Stimulated activated CD8-positive, alpha-beta memory T cell treated with anti-CD3 and anti-CD28 coated beads, Interleukin-7, amount 100 ng/mL, for 24 hours (primary cell): ENCODE measurements at regions not wholly inside any gene's neighbourhood (a gene's known extent, or its start where the extent isn't known, plus 50 kb on each side); places are given as distances from the start of the nearest gene placed in this dataset.
"Not testable (repeated sequence)": the region's sequence is repeated elsewhere in the genome, so short reads cannot be mapped to it uniquely, and the experiment has no call there.

Experiments
- DNase-seq: peaks from one replicate; pipeline ENCODE4 v3.0.0-alpha.2; 2020; ENCODE audit warnings: low read depth

DNA sequence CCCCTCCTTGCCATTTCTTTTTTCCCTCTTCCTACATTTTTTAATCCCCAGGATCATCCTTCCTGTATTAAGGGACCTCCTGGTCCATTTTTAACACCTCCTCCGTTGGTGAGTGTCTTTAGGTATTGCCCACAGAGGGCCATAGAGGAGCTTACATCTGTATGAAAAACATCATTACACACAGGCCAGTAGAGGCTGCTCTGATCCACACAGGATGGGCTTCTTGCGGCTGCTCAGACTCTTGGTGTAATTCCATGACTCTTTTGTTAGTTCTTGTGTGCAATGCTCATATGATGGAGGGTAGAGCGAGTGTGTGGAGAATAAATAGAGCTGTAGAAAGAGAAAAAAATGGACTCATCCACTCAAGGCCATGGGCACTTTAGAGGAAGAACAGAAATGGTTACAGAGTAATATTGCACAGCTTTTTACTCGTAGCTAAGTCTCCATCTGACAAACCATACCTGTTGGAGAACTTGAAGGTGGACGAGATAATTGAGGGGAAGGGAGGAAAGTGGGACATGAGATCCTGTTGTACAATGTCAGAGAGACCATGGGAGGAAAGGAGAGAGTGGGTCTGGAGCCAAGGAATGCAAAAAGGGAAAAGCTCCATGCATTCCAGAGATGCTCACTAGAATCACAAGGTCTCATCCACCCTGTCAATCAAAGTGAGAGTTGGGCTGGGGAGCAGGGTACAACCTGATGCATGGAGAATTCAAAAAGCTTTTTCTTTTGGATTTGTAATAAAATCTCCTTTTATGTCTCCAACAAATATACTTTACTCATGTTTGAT is 129.7 kb upstream of the TNP1 start:
- DNase-seq: no peak

DNA sequence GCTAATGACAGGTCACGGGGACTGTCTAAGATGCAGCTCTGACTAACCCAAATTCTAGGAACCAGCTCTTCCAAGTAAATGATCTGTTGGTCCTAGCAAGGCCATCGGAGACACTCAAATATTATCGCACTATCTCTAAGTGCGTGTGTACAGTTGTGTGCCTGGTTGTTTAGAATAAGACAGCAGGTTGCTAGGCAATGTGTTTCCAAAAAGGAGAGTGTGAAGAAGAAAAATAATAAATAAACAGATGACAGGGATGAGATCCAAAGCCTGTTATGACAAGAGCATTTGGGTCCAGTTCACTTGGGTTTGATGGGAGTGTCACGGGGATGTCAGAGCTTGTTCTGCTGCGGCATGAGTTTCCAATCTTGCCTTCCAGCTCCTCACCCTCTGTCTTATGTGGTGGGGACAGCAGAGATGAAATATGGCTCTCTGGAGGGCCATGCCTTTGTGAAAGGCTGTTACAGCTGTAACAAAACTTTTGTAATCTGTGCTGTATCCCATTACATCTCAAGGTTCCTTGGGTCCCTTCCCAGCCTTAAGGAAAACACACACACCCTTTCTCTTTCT is 127.5 kb upstream of the TNP1 start:
- no peak for DNase-seq

DNA sequence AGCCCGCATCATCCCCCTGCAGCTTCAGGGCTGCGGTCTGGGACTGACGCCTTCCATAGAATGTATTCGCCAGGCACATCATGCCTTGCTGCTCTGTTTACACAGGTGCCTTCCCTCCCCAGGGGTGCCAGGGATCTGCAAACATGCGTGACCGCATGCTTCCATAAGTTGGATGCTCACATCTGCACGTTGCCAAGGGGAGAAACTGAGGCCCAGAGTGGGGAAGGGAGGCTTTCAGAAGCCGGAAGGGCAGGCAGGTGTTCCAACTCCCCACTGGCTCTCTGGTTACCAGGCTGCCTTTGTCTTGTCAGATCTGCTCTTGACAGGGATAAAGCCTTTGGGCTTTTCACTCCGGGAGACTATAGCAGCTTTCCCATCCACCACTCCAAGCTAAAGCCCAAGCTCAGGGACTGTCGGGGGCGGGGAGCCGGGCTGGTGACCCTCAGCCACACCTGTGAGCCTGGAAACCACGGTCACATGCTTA is 125.8 kb upstream of the TNP1 start:
- DNase-seq: no peak

DNA sequence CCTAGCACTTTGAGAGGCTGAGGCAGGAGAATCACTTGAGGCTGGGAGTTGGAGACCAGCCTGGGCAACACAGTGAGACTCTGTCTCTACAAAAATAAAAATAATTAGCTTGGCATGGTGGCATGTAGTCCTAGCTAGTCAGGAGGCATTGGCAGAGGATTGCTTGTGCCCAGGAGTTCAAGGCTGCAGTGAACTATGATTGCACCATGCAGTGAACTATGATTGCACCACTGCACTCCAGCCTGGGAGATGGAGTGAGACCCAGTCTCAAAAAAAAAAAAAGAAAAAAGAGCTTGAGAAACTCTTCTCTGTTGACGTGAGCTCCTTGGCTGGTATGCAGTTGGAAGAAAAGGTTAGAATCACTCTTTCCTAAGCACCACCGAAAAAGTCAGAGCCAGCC is 125.1 kb upstream of the TNP1 start:
- DNase-seq: no peak

DNA sequence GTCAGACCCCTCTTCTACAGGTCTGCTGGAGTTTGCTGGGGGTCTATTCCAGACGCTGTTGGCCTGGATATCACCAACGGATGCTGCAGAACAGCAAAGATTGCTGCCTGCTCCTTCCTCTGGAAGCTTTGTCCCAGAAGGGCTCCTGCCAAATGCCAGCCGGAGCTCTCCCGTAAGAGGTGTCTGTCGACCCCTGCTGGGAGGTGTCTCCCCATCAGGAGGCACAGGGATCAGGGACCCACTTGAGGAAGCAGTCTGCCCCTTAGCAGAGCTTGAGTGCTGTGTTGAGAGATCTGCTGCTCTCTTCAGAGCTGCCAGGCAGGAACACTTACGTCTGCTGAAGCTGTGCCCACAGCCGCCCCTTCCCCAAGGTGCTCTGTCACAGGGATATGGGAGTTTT is 122.1 kb upstream of the TNP1 start:
- not testable (repeated sequence) for DNase-seq

DNA sequence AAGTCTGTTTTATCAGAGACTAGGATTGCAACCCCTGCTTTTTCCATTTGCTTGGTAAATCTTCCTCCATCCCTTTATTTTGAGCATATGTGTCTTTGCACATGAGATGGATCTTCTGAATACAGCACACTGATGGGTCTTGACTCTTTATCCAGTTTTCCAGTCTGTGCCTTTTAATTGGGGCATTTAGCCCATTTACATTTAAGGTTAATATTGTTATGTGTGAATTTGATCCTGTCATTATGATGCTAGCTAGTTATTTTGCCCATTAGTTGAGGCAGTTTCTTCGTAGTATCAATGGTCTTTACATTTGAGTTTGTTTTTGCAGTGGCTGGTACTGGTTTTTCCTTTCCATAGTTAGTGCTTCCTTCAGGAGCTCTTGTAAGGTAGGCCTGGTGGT is 120.6 kb upstream of the TNP1 start:
- DNase-seq: not testable (repeated sequence)

DNA sequence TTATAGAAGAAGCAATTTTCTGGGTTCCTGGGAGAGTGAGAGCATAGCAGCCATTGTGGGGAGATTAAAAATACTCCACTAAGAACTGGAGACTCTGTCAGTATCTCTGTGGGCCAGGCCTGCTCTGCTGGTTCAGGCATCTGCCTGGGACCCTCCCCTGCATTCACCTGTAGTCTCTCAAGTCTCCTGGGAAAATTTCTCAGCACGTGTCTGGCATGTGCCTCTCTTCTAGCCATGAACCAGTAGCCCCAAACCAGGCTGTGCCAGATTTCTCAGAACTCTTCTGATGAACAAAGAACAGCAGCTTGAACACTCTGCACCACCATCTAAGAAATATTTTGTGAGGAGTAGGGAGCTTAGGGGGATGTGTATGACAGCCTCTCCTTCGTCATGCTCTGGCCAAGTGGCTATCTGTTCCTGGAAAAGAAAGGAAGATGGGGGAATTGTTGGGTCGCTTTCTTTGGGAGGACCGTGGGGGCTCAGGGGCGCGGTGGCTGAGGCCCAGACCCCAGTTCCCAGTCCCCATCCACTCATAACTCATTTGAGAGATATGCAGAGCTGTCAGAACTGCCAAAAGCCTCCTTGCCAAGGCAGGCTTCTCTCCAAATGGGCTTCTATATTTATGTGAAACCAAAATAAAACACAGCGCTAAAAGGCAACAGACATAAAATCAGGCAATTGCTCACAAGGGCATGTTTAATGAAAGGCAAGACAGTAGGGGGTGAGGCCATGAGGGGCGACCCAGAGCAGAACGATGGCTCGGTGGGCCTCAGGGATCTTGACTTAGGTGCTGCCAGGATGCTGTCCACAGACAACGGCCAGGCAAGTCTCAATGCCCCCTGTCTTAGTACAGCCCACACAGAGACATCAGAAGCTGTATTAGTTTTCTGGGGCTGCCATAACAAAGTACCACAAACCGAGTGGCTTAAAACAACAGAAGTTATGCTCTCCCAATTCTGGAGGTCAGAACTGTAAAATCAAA is 114.7 kb upstream of the TNP1 start:
- no peak for DNase-seq

DNA sequence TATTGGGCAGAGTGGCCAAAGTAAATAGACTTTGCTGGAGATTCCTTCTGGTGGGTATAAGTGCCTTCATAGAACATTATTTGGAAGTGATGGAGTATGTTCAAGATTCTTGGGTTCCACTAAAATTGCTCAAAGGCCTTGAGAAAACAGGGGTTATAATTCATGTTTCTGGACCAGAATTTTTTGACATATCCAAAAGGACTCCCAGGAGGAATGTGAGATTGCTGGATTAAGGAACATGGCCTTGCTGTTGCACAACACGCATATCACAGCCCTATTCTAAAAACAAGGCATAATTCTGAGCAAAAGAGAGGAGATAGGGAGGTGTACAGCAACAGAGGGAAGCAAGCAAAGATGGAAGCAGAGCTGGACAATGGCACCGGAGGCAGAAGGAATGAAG is 111.7 kb upstream of the TNP1 start:
- no peak for DNase-seq

DNA sequence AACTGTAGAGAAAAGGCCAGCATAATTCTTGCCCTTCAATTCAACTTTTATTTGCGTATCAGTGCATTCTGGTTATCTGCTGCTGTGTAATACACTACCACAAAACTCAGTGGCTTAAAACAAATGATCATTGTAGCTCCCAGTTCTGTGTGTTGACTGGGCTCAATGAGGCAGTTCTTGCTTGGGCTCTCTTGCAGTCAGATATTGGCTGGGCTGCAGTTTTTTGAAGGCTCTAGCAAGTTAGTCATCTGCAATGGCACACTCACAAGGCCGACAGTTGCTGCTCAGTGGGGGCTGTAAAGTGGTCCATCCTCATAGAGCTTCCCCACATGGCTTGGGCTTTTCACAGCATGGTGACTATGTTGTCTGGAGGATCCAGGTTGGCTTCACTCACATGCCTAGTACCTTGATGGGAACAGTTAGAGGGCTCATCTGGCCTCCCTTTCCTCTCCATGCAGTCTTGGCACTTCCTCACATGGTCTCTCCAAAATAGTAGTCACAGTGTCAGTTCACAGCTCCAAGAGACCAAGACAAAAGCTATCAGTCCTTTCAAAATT is 110.6 kb upstream of the TNP1 start:
- DNase-seq: no peak

DNA sequence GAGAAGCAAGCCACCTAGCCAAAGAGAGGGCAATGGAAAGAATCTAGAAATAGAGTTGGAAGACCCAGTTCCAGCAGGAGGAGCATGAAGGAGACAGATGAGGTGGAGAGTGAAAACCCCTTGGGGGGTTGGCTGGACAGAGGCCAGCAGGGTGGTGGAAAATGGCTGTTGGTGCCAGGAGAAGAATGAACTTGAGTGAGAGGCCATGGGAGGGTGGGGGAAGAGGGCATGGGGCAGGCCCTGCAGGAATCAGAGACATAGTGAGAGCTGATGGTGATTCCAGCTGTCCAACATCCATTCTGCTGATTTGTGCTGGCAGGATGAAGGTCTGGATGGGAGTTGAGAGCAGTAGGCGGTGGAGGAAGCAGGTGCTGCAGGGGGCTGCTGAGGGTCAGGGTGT is 108.0 kb upstream of the TNP1 start:
- no peak for DNase-seq

DNA sequence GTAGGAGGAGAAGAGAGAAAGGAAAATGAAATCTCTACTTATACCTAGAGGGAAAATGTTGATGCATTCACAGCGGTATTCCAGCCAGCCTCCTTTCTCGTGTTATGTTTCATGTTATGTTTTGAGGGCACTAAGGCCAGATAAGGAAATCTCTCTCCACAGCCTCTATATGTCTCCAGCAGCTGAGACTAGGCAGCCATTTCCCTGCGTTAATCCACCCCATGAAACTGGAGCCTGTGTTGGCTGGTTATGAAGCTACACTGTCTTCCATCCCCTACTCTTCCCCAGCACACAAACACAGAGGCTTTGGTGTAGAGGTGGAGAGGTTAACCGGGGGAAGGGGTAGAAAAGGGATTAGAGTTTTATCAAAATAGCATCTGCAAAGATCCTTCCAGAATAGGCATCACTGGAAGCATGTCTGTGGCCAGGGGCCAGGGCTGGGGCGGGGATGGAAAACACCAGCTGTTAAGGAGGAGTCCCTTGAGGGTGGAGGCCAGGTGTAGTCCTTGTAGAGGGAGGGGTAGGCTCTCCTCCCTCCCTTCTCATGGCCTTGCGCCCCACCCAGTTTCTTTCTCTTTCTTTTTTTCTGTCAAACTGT is 100.9 kb upstream of the TNP1 start:
- DNase-seq: no peak

DNA sequence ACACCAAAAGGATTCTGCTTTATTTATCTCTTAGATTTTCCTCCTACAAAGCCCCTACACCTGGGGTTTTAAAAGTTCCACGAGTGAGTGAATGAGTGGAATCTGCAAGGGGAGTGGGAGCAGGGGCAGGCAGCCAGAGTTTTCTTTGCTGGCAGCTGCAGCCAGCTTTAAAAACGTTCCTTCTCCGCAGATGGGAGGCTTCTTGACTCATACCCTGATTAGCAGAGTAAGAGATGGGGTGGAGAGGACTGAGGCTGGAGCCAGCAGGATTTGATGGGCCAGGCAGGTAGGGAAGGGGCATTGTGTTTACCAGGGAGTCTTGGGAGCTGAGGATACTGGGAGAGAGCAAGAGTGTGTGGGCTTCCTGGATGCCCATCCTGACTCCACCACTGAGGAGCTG is 99.6 kb upstream of the TNP1 start:
- DNase-seq: no peak

DNA sequence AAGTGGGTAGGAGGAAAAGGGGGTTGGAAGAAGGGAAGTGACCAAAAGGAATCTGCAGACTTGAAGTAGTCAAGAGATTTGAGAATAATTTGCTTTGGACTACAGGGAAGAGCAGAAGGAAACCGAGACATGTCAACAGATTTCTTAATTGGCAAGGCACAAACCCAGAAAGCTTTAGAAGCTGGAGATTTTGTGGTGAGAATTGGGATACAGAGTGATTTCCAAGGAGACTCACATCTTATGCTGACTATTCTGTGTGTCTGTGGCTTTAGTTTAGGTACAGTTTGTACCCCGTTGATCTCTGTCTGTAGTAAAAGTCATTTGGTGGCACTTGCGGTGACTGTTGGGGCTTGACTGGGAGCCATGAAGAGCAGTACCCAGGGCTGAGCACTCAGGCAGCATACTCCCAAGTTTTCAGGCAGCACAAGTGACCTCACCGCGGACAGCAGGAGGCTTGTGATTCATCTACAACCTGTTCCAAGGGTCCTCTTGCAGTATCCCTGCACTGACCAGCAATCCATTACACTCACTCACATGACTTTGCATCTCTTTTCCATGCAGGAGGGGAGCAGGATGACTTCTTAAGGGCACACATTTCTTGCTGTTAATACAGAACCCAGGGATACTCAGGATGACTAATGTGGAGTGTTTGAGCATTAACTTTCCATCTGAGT is 97.1 kb upstream of the TNP1 start:
- no peak for DNase-seq

DNA sequence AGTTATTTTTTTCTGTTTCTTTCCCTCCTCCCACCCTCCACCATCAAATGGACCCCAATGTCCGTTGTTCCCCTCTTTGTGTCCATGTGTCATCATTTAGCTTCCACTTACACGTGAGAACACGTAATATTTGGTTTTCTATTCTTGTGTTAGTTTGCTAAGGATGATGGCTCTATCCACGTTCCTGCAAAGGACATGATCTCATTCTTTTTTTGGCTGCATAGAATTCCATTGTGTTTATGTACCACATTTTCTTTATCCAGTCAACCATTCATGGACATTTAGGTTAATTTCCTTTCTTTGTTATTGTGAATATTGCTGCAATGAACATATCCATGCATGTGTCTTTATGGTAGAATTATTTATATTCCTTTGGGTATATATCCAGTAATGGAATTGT is 91.3 kb upstream of the TNP1 start:
- no peak for DNase-seq

DNA sequence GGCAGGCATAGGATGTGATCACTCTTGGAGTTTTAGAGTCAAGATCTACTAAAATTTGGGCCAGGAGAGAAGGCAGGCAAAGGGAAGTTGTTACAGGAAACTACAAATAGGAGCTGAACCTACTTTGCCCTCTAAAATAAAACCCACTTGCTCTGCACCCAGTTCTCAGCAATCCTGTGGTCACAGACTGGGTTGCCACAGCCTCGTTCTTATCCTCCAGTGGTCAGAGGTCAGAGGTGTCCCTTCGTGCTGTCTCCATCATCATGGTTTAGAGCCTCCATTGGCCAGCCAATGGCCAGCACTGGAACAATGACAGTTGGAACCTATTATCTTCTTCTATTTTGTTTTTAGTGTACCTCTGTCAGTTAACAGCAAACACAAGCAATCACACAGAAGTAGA is 90.7 kb upstream of the TNP1 start:
- no peak for DNase-seq

DNA sequence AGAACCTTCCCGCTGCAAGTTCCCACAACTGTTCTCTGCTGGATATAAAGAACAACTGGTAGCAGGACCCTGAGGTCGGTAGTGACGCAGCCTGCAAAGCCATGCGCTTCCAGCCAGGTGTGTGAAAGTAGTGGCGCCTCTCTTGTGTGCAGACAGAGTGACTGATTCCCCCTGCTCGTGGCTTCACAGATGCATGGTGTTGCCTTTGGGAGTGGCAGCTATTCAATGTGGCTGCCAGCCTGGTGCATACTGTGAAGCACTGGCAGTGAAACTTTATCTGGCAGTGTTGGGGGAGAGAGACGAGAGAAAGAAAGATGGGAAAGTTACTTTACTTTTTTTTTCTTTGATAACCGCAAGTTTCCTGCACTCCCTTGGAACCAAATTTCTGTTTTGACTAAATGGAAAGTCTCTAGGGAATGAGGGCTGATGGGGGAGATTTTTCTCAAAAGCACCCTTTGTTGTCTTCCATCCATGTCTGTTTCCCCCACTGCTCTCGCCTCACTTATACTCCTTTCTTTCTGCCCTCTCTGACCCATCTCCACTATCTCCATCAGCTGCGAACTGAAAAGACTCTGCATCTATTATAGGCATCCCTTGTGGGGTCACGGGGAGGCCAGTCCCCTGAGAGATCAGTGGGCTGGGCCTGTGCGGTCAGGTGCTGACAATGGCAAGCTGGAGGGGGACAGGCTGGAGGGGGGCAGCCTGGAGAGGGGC is 90.0 kb upstream of the TNP1 start:
- no peak for DNase-seq

DNA sequence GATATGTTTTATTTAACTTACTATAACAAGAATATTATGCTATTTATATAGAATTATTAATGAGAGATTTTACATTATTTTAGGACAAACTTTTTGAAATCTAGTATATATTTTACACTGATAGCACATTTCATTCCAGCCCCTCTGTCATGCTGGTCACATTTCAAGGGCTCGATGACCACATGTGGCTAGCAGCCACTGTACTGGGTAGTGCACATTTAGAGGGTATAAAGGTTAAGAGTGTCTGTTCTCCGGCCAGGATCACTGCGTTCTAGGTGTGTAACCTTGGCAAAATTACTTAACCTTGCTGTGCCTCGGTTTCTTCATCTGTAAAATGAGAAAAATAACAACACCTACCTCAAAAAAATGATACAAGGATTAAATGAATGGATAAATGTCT is 87.2 kb upstream of the TNP1 start:
- no peak for DNase-seq

DNA sequence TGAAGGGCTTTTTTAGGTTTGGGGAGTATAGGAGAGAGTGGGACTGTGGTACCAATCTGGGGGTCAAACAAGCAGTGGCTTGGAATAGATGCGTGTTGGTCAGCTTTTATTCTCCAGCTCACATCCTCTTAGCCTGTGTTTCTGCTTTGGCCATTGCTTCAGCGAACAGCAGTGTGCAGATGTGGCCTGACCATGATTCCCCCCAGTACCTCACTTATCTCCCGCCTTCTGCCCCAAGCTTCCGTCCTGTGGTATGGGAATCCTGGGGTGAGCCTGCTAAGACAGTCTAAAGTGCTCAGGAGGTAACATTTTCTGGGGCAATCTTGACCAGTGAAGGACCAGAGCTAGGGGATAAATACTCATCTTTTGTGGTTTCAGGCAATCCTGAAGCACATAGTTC is 84.9 kb upstream of the TNP1 start:
- no peak for DNase-seq

DNA sequence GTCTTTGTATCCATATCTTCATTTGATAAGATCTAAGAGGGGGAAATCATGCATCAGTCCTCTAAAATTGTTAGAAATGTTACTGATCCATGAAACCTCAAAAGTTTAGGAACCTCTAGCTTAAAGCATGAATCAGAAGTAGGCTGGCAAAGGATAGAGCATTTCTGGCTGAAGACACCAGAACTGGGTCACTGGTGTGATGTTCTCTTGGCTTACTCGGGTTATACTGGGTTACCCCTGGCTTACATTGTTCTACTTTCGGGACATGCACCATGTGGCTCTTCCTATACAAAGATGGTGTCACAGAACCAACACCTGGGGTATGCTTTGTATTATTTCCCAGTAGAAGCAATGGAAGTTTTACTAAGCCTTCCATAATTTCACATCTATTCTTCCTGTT is 83.2 kb upstream of the TNP1 start:
- DNase-seq: no peak

DNA sequence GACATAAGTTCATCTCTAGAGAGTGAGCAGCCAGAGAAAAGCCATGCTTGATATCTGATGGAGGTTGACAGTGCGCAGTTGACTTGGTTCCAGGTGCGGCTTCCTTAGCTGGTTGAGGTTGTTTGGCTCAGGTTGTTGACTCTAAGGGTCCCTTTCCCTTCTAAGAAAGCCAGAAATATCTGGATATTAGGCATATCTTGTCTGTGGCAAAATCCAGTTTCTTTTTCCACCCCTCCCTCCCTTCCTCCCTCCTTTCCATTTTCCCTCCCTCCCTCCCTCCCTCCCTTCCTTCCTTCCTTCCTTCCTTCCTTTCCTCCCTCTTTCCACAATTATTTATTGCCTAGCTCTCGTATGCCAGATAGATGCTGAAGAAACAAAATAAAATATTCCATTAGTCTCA is 82.6 kb upstream of the TNP1 start:
- DNase-seq: no peak

DNA sequence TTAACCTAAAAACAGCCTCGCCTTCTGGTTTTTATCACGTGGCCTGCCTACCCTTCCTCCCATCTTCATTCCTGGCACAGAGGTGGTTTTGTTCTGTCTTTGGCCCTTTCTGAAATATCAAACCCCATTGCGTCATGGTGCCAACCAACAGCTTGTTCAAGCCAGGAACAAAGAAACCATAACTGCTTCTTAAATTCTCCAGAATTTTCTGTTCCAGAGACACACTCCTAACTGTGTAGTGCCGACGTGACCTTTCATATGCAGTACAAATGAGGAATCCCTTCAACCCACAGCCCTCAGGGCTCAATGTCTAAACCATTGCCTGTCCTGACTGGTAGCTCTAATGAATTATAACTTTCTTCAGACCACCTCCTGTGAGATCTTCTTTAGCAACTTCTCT is 82.2 kb upstream of the TNP1 start:
- DNase-seq: no peak
